PC-3 (cell line): ENCODE measurements at regions not wholly inside any gene's neighbourhood (a gene's known extent, or its start where the extent isn't known, plus 50 kb on each side); places are given as distances from the start of the nearest gene placed in this dataset.

ENCODE experiments used
- ATAC-seq: fragments of 200-7000 bp; cut with Tn5 transposase; 2 replicates; pipeline ENCODE4 v1.9.1; 2020; ENCODE audit warnings: mild to moderate bottlenecking, moderate library complexity
- BruUV-seq: library from RNA; stranded (reverse); fragments of 400-500 nt; replicated peaks from 2 replicates; lab custom pipeline; 2021; lab: Mats Ljungman, UMichigan
- CTCF ChIA-PET: fragments of 300-600 bp; sonication (Branson Sonifier 250); formaldehyde crosslinking; loops from one replicate; lab custom pipeline; 2022; ENCODE audit warnings: antibody characterized with exemption; lab: Charles Lee
- POLR2A ChIA-PET: fragments of 300-600 bp; sonication (Branson Sonifier 250); formaldehyde crosslinking; loops from one replicate; lab custom pipeline; 2022; ENCODE audit warnings: antibody characterized with exemption; ENCODE audit not compliant: unreplicated experiment; lab: Charles Lee
- DNase-seq: peaks from one replicate; pipeline ENCODE4 v3.0.0-alpha.2; 2015
- H2AFZ ChIP-seq: fragments of 300-600 bp; sonication (generic); 2 replicates; pipeline ENCODE4 v1.6.0; 2016; ENCODE audit warnings: antibody characterized with exemption, low read length
- H3F3A ChIP-seq: fragments of 300-600 bp; sonication (generic); one replicate; pipeline ENCODE4 v1.6.0; 2017; ENCODE audit warnings: antibody characterized with exemption, low read length, control low read depth, mild to moderate bottlenecking; ENCODE audit not compliant: unreplicated experiment
- H3K27ac ChIP-seq: fragments of 300-600 bp; sonication (generic); 2 replicates; pipeline ENCODE4 v1.5.1; 2016; ENCODE audit warnings: mild to moderate bottlenecking, low read length
- H3K27me3 ChIP-seq: fragments of 300-600 bp; sonication (generic); 2 replicates; pipeline ENCODE4 v1.6.1; 2016; ENCODE audit warnings: low read length, mixed read lengths
- H3K36me3 ChIP-seq: fragments of 300-600 bp; sonication (generic); 2 replicates; pipeline ENCODE4 v1.6.1; 2016; ENCODE audit warnings: low read depth, mixed run types, low read length, mixed read lengths
- H3K4me1 ChIP-seq: fragments of 300-600 bp; sonication (generic); 2 replicates; pipeline ENCODE4 v1.5.1; 2016; ENCODE audit warnings: low read length; ENCODE audit not compliant: insufficient read depth
- H3K4me2 ChIP-seq: fragments of 300-600 bp; sonication (generic); 2 replicates; pipeline ENCODE4 v1.6.0; 2016; ENCODE audit warnings: low read length
- H3K4me3 ChIP-seq: fragments of 300-600 bp; sonication (generic); 2 replicates; pipeline ENCODE4 v1.5.1; 2016; ENCODE audit warnings: mild to moderate bottlenecking, low read length, mixed read lengths
- H3K79me2 ChIP-seq: fragments of 300-600 bp; sonication (generic); 2 replicates; pipeline ENCODE4 v1.6.1; 2017; ENCODE audit warnings: low read length, mixed read lengths
- H3K9ac ChIP-seq: fragments of 300-600 bp; sonication (generic); 2 replicates; pipeline ENCODE4 v1.6.0; 2016; ENCODE audit warnings: mild to moderate bottlenecking, low read length
- H3K9me2 ChIP-seq: fragments of 300-600 bp; sonication (generic); replicated peaks from 2 replicates; pipeline ENCODE4 v1.6.1; 2016; ENCODE audit warnings: mixed run types, low read length, mixed read lengths
- H3K9me3 ChIP-seq: fragments of 300-600 bp; sonication (generic); 2 replicates; pipeline ENCODE4 v1.6.1; 2016; ENCODE audit warnings: low read length, mixed read lengths
- H4K20me1 ChIP-seq: fragments of 300-600 bp; sonication (generic); 2 replicates; pipeline ENCODE4 v1.6.1; 2016; ENCODE audit warnings: low read length, mixed read lengths
- EZH2 ChIP-seq: fragments of 300-600 bp; sonication (generic); IDR thresholded peaks from one replicate; pipeline ENCODE4 v1.6.1; 2017; ENCODE audit warnings: antibody characterized with exemption, mild to moderate bottlenecking, low read length; ENCODE audit not compliant: unreplicated experiment
- EZH2phosphoT487 ChIP-seq: fragments of 300-600 bp; sonication (generic); IDR thresholded peaks from 2 replicates; pipeline ENCODE4 v1.6.1; 2018; ENCODE audit warnings: mild to moderate bottlenecking, antibody characterized with exemption, low read length, borderline replicate concordance
- intact Hi-C: fragments of 100-400 bp; cut with micrococcal nuclease; formaldehyde crosslinking; loops from 2 replicates; pipeline ENCODE4 v1.9.0; 2023
- TF ChIP-seq, protein P1 (sequence below): fragments of 300-600 bp; sonication (generic); conservative IDR thresholded peaks from 2 replicates; pipeline ENCODE4 v1.5.1; 2017; ENCODE audit warnings: antibody characterized with exemption, low read depth, mild to moderate bottlenecking, low read length

DNA sequence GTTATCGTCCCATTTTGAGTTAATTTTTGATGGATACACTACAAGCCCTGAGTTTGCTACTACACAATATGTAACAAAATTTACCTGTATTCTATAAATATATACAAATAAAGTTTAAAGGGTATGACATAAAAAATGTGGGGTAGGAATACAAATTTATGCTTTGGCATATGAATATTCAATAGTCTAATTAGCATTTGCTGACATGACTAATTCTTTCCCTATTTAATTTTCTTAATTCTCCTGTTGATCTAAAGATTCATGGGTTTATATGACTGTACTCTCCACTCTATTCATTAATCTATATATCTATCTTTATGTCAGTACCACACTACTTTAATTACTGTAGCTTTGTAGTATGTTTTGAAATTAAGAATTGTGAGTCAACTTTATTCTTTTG, 1840.7 kb upstream of the FLRT2 start:
- Histone ChIP-seq H3K9me2 (no peaks in the 10 kb centered on the region), H3K4me1 (no peaks in the 10 kb centered on the region), H3K36me3 (no peaks in the 10 kb centered on the region), H3K27me3 (no peaks in the 10 kb centered on the region), H2AFZ (no peak overlapping the region), H3K79me2 (no peaks in the 10 kb centered on the region), H3K27ac (no peak overlapping the region), H3K9me3 (peaks cover 31% of the 10 kb centered on the region), H3K9ac (no peak overlapping the region), H3K4me2 (no peak overlapping the region), H3F3A (no peaks in the 10 kb centered on the region), H3K4me3 (no peak overlapping the region), H4K20me1 (no peaks in the 10 kb centered on the region)
- TF ChIP-seq EZH2 (no peak), EZH2phosphoT487 (no peak)
- TF ChIP-seq, protein P1, sequence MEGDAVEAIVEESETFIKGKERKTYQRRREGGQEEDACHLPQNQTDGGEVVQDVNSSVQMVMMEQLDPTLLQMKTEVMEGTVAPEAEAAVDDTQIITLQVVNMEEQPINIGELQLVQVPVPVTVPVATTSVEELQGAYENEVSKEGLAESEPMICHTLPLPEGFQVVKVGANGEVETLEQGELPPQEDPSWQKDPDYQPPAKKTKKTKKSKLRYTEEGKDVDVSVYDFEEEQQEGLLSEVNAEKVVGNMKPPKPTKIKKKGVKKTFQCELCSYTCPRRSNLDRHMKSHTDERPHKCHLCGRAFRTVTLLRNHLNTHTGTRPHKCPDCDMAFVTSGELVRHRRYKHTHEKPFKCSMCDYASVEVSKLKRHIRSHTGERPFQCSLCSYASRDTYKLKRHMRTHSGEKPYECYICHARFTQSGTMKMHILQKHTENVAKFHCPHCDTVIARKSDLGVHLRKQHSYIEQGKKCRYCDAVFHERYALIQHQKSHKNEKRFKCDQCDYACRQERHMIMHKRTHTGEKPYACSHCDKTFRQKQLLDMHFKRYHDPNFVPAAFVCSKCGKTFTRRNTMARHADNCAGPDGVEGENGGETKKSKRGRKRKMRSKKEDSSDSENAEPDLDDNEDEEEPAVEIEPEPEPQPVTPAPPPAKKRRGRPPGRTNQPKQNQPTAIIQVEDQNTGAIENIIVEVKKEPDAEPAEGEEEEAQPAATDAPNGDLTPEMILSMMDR = no peak
- DNase-seq (no peak), ATAC-seq (no peak)
- BruUV-seq = no TSS peak
- ChIA-PET POLR2A (no interaction called here), CTCF (no interaction called here)
- intact Hi-C loops = no loop called here

DNA sequence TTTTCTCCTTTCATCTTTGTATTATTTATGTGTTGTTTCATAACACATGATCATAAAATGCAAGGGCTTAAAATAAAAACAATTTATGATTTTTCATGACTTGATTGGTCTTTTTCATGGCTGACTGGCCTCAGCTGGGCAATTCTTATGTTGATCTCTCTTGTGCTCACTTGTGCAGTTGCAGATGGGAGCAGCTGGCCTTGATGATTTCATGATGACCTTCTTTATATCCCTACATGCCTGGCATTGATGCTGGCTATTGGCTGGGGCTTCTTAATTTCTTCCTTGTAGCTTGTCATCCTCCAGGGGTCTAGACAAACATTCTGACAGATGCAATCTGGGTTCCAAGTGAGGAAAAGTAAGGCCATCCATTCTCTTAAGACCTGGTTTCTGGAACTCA, 1832.8 kb upstream of the FLRT2 start:
- Histone ChIP-seq H3K27ac (no peak overlapping the region), H3K9me2 (no peaks in the 10 kb centered on the region), H4K20me1 (no peaks in the 10 kb centered on the region), H3K27me3 (no peaks in the 10 kb centered on the region), H3K4me1 (no peaks in the 10 kb centered on the region), H3K36me3 (no peaks in the 10 kb centered on the region), H3K9me3 (peaks cover 14% of the 10 kb centered on the region), H3K4me2 (no peak overlapping the region), H3K79me2 (no peaks in the 10 kb centered on the region), H2AFZ (no peak overlapping the region), H3K4me3 (no peak overlapping the region), H3K9ac (no peak overlapping the region), H3F3A (no peaks in the 10 kb centered on the region)
- CTCF ChIA-PET = no interaction called here
- DNase-seq (no peak), ATAC-seq (no peak)
- TF ChIP-seq EZH2phosphoT487 = no peak
- TF ChIP-seq, protein P1 = no peak
- no peak for TF ChIP-seq EZH2
- no TSS peak for BruUV-seq
- POLR2A ChIA-PET = no interaction called here
- intact Hi-C loops = no loop called here

DNA sequence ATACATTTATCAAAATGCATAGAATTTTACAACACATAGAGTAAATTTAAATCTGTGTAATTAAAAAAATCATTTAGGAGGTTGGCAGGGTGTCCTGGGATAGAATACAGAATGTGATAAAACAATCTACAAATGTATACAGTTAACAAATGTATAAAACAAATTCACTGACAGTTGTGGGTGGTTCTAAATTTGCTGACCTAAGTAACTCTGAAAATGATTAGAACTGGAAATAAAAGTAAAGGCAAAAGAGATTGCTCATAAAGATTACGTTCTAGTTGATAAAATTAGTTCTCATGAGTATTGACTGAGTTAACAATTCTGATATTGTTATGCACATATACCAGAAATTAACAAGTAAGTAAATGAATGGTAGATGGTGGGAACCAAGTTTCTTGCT, 1827.3 kb upstream of the FLRT2 start:
- Histone ChIP-seq H3K9ac (no peak overlapping the region), H3K4me1 (no peaks in the 10 kb centered on the region), H3K4me3 (no peak overlapping the region), H2AFZ (no peak overlapping the region), H3K9me2 (no peaks in the 10 kb centered on the region), H3F3A (no peaks in the 10 kb centered on the region), H3K36me3 (no peaks in the 10 kb centered on the region), H4K20me1 (no peaks in the 10 kb centered on the region), H3K4me2 (no peak overlapping the region), H3K27ac (no peak overlapping the region), H3K79me2 (no peaks in the 10 kb centered on the region), H3K9me3 (0 out of 2 replicates have a peak, but pooled peaks cover 6% of the 10 kb centered on the region), H3K27me3 (no peaks in the 10 kb centered on the region)
- DNase-seq (no peak), ATAC-seq (no peak)
- POLR2A ChIA-PET = no interaction called here
- no TSS peak for BruUV-seq
- CTCF ChIA-PET = no interaction called here
- intact Hi-C loops = no loop called here
- TF ChIP-seq EZH2phosphoT487 = no peak
- TF ChIP-seq, protein P1 = no peak
- TF ChIP-seq EZH2 = no peak
